ENCODE measurements at regions not wholly inside any gene's neighbourhood (a gene's known extent, or its start where the extent isn't known, plus 50 kb on each side); places are given as distances from the start of the nearest gene placed in this dataset.

- TF ChIP-seq POLR2A (IDR thresholded peaks at IDR 0.05) (no peak), EP300 (IDR thresholded peaks at IDR 0.05) (no peak)
Measured at GRCh38 chr18:31230495-31230894, 67.8 kb upstream of the DSC1 start.
